Gastroesophageal sphincter (tissue), 3 donors: ENCODE measurements at regions not wholly inside any gene's neighbourhood (a gene's known extent, or its start where the extent isn't known, plus 50 kb on each side); places are given as distances from the start of the nearest gene placed in this dataset.

ENCODE experiments used
- CTCF ChIP-seq, 4 experiments: fragments of 200-600 bp in 2 of 4; fragments of 450-650 bp in 2 of 4; sonication (generic) in 1 of 4; IDR thresholded peaks; one replicate each; pipeline ENCODE4 v1.5.1; 2017 to 2019; ENCODE audit warnings: antibody characterized with exemption in 4 of 4, mild to moderate bottlenecking in 2 of 4, moderate library complexity in 2 of 4
- EP300 ChIP-seq: sonication (generic); formaldehyde crosslinking; IDR thresholded peaks from one replicate; pipeline ENCODE4 v1.6.1; 2017; ENCODE audit warnings: antibody characterized with exemption, mild to moderate bottlenecking
- POLR2AphosphoS5 ChIP-seq: sonication (generic); formaldehyde crosslinking; IDR thresholded peaks from one replicate; pipeline ENCODE4 v1.6.1; 2017; ENCODE audit warnings: antibody characterized with exemption

GRCh38 chr3:19052874-19053273 is 95.4 kb upstream of the KCNH8 start:
- no peak for TF ChIP-seq EP300
- TF ChIP-seq CTCF (IDR thresholded peaks at IDR 0.05) = no peak
- no peak for TF ChIP-seq POLR2AphosphoS5
